Endothelial cell (in vitro differentiated cells): ENCODE measurements at regions not wholly inside any gene's neighbourhood (a gene's known extent, or its start where the extent isn't known, plus 50 kb on each side); places are given as distances from the start of the nearest gene placed in this dataset.

Experiments
- DNase-seq: peaks from one replicate; pipeline ENCODE4 v3.0.0; 2021; ENCODE audit warnings: low spot score
- H3K27ac Mint-ChIP-seq: one replicate; pipeline ENCODE4 v1.8.0; 2021; ENCODE audit warnings: mixed read lengths, inconsistent platforms; ENCODE audit not compliant: unreplicated experiment
- H3K27me3 Mint-ChIP-seq: one replicate; pipeline ENCODE4 v1.8.0; 2021; ENCODE audit warnings: mild to moderate bottlenecking, moderate library complexity, mixed read lengths, inconsistent platforms; ENCODE audit not compliant: unreplicated experiment
- H3K36me3 Mint-ChIP-seq: one replicate; pipeline ENCODE4 v1.8.0; 2021; ENCODE audit warnings: mild to moderate bottlenecking, low read depth, mixed read lengths, inconsistent platforms; ENCODE audit not compliant: unreplicated experiment
- H3K4me1 Mint-ChIP-seq: one replicate; pipeline ENCODE4 v1.8.0; 2021; ENCODE audit warnings: mild to moderate bottlenecking, mixed read lengths, inconsistent platforms; ENCODE audit not compliant: unreplicated experiment
- H3K4me3 Mint-ChIP-seq: one replicate; pipeline ENCODE4 v1.8.0; 2021; ENCODE audit warnings: mild to moderate bottlenecking, mixed read lengths, inconsistent platforms; ENCODE audit not compliant: unreplicated experiment
- H3K9me3 Mint-ChIP-seq: one replicate; pipeline ENCODE4 v1.8.0; 2021; ENCODE audit warnings: mixed read lengths, inconsistent platforms; ENCODE audit not compliant: unreplicated experiment
- CTCF ChIP-seq: fragments of 200-600 bp; sonication (generic); IDR thresholded peaks from one replicate; pipeline ENCODE4 v1.5.0; 2021; ENCODE audit warnings: antibody characterized with exemption; ENCODE audit not compliant: unreplicated experiment

GRCh38 chr20:48286601-48287000, 501.3 kb upstream of the SULF2 start:
- H3K9me3 Mint-ChIP-seq, result no peaks in the 10 kb centered on the region
- no peak overlapping the region for H3K27ac Mint-ChIP-seq
- H3K4me1 Mint-ChIP-seq, result peaks cover 14% of the 10 kb centered on the region
- no peak overlapping the region for H3K4me3 Mint-ChIP-seq
- DNase-seq, result no peak
- no peak for TF ChIP-seq CTCF
- H3K36me3 Mint-ChIP-seq, result no peaks in the 10 kb centered on the region
- H3K27me3 Mint-ChIP-seq, result peaks cover 5% of the 10 kb centered on the region

GRCh38 chr20:48285656-48286055, 500.4 kb upstream of the SULF2 start:
- H3K4me3 Mint-ChIP-seq, result no peak overlapping the region
- H3K36me3 Mint-ChIP-seq, result no peaks in the 10 kb centered on the region
- peaks cover 5% of the 10 kb centered on the region for H3K27me3 Mint-ChIP-seq

GRCh38 chr20:48284837-48285236, 499.6 kb upstream of the SULF2 start:
- no peak for TF ChIP-seq CTCF
- no peaks in the 10 kb centered on the region for H3K9me3 Mint-ChIP-seq
- peaks cover 15% of the 10 kb centered on the region for H3K4me1 Mint-ChIP-seq
- no peaks in the 10 kb centered on the region for H3K36me3 Mint-ChIP-seq
- no peak overlapping the region for H3K4me3 Mint-ChIP-seq
- H3K27ac Mint-ChIP-seq, result no peak overlapping the region
- no peak for DNase-seq
- peaks cover 5% of the 10 kb centered on the region for H3K27me3 Mint-ChIP-seq

More at GRCh38 chr20:48285656-48286055, 500.4 kb upstream of the SULF2 start:
- TF ChIP-seq CTCF, result no peak
- Mint-ChIP-seq H3K9me3 (no peaks in the 10 kb centered on the region), H3K27ac (no peak overlapping the region), H3K4me1 (peaks cover 13% of the 10 kb centered on the region)
- DNase-seq, result no peak

GRCh38 chr20:48284315-48284714, 499.0 kb upstream of the SULF2 start:
- Mint-ChIP-seq H3K9me3 (no peaks in the 10 kb centered on the region), H3K4me1 (peaks cover 20% of the 10 kb centered on the region), H3K27me3 (peaks cover 5% of the 10 kb centered on the region), H3K27ac (no peak overlapping the region), H3K36me3 (no peaks in the 10 kb centered on the region), H3K4me3 (no peak overlapping the region)
- DNase-seq, result no peak
- no peak for TF ChIP-seq CTCF

- H3K4me3 Mint-ChIP-seq, result no peak overlapping the region
Measured at GRCh38 chr20:48283470-48284110, 498.3 kb upstream of the SULF2 start.

More at GRCh38 chr20:48283470-48284110, 498.3 kb upstream of the SULF2 start:
- no peaks in the 10 kb centered on the region for H3K9me3 Mint-ChIP-seq
- no peaks in the 10 kb centered on the region for H3K36me3 Mint-ChIP-seq
- peaks cover 26% of the 10 kb centered on the region for H3K4me1 Mint-ChIP-seq
- peak overlapping the region; percentile 59 for H3K27ac Mint-ChIP-seq
- DNase-seq, result peak; percentile 11
- peaks cover 5% of the 10 kb centered on the region for H3K27me3 Mint-ChIP-seq
- no peak for TF ChIP-seq CTCF
